ENCODE measurements at regions not wholly inside any gene's neighbourhood (a gene's known extent, or its start where the extent isn't known, plus 50 kb on each side); places are given as distances from the start of the nearest gene placed in this dataset.

DNA sequence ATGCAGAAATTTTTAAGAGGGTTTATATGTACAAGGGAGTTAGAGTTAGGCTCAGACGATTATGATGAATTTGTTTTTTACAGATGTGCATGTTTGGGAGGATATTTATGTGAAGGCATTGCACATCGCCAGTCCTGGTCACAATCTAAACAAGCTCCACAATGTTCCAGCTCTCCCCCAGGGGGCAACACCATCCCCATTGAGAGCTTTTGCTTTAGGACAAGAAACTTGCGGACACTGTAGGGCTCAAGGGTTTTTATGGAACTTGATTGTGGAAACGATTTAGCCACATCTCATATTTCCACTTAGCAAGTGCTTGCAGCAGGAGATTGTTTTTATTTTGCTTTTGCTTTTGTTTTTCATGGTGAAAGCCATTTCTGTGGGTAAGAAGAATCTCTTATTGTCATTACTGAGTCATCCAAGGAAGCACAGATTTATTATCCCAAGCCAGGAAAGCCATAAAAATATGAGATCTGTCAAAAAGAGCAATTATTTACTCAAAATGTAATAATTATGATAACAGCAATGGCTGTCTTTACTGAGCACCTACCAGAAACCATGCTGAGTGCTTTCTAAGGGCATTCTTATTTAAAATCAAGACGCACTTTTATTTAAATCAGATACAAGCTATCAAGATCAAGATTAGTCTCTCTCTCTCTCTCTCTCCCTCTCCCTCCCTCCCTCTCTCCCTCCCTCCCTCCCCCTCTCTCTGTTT, 276.7 kb upstream of the SRRM4 start:
- TF ChIP-seq, protein P1, sequence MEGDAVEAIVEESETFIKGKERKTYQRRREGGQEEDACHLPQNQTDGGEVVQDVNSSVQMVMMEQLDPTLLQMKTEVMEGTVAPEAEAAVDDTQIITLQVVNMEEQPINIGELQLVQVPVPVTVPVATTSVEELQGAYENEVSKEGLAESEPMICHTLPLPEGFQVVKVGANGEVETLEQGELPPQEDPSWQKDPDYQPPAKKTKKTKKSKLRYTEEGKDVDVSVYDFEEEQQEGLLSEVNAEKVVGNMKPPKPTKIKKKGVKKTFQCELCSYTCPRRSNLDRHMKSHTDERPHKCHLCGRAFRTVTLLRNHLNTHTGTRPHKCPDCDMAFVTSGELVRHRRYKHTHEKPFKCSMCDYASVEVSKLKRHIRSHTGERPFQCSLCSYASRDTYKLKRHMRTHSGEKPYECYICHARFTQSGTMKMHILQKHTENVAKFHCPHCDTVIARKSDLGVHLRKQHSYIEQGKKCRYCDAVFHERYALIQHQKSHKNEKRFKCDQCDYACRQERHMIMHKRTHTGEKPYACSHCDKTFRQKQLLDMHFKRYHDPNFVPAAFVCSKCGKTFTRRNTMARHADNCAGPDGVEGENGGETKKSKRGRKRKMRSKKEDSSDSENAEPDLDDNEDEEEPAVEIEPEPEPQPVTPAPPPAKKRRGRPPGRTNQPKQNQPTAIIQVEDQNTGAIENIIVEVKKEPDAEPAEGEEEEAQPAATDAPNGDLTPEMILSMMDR (conservative IDR thresholded peaks at IDR 0.05; ENCODE audit: low read length), result no peak
- no peak overlapping the region for H3K4me3 ChIP-seq (ENCODE audit: low read length)
- no peak for DNase-seq (ENCODE audit: low read depth)

DNA sequence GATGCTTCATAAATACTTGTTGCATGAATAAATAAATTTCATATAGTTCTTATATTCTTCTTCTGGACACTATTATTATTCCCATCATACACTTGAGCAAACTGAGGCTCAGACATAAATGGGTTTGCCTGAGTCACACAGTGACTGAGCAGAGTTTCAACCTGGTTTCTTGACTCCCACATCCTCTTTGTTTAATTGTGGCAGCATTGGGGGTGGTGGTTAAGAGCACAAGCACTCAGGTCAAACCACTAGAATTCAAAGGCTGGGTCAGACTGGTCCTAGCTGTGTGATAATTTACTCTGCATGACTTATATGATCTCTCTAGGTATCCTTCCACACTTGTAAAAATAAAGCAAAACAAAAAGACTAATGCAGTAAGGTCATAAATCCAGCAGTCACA, 274.9 kb upstream of the SRRM4 start:
- H3K4me3 ChIP-seq (ENCODE audit: low read length), result no peak overlapping the region
- TF ChIP-seq, protein P1 (conservative IDR thresholded peaks at IDR 0.05; ENCODE audit: low read length), result no peak
- no peak for DNase-seq (ENCODE audit: low read depth)

DNA sequence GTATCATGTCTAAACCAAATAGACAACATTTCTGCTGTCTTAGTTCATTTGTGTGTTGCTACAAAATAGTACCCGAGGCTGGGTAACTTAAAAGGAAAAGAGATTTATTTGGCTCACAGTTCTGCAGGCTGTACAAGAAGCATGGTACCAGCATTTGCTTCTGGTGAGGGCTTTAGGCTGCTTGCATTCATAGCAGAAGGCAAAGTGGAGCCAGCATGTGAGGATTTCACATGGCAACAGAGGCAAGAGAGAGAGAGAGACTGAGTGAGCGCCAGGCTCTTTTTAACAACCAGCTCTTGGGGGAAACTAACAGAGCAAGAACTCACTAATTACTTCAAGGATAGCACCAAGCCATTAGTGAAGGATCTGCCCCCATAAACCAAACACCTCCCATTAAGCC, 271.4 kb upstream of the SRRM4 start:
- H3K4me3 ChIP-seq (ENCODE audit: low read length), result no peak overlapping the region
- no peak for DNase-seq (ENCODE audit: low read depth)
- TF ChIP-seq, protein P1 (conservative IDR thresholded peaks at IDR 0.05; ENCODE audit: low read length), result no peak

DNA sequence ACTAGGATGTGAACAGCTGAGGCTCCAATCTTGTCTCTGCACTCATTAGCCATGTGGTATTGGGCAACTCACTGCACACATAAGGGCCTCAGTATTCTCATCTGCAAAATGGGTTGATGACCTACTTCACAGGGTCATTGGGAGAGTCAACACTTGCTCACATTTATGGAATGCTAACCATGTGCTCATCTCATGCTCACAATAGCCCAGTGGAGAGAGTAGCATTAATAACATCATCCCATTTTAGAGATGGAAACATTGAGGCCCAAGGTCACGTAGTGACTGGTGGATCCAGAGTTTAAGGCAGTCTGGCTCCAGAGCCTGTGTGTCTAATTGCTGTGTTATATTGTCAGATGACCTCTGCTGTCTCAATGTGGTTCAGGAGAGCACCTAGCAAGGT, 270.2 kb upstream of the SRRM4 start:
- no peak for DNase-seq (ENCODE audit: low read depth)
- TF ChIP-seq, protein P1 (conservative IDR thresholded peaks at IDR 0.05; ENCODE audit: low read length), result no peak
- no peak overlapping the region for H3K4me3 ChIP-seq (ENCODE audit: low read length)

DNA sequence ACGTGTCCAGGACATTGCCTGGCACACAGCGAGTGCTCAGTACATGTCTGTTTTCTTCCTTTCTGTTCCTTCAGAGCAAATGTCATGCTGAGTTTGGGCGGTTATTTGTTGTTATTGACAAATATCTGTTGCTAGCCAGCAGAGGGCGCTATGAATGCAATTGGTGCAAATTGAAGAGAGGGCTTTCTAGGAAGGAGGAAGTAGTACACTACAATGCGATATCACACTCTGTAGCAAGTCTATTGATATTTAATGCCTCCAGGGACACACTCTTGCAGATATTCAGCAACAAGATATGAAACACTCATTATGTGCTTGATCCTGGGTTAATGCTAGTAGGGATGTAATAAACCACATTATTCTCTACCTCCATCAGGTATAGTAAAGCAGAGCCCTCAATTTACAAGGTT, 267.3 kb upstream of the SRRM4 start:
- H3K4me3 ChIP-seq (ENCODE audit: low read length), result no peak overlapping the region
- no peak for DNase-seq (ENCODE audit: low read depth)
- TF ChIP-seq, protein P1 (conservative IDR thresholded peaks at IDR 0.05; ENCODE audit: low read length), result 0 out of 2 replicates have a peak, but pooled peaks have one; percentile 4

DNA sequence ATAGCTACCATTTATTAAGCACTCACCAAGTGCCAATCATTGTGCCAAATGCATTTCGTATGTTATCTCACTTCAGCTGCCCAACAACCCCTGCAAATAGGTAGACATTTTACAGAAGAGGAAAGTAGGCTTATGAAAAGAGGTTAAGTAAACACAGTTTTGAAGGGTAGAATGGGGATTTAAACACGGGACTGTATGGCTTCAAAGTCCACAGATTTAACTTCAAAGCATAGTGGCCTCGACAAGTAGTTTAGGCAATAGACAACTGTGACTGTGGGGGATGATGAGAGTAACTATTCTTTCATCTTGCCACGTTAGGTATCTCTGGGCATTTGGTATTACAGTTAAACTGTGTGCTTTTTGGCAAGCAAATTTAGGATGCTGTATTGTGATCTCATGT, 266.8 kb upstream of the SRRM4 start:
- no peak overlapping the region for H3K4me3 ChIP-seq (ENCODE audit: low read length)
- TF ChIP-seq, protein P1 (conservative IDR thresholded peaks at IDR 0.05; ENCODE audit: low read length), result no peak
- no peak for DNase-seq (ENCODE audit: low read depth)

DNA sequence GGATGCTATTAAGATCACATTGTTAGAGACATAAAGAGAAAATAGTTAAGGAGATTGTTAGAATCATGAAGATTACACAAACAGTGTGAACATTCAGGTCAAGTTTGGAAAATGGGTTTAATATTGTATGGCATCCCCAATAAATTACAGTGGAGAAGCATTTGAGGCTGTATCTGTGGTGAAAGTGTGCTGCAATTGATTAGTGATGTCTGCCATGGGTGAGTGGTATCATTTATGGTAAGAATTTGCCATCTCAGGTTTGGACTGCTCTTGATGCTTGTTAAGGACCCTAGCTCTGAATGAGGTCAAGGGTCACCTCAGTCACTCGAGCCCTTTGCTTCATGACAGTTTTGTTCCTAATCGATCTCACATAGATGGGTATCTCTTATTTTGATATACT, 265.7 kb upstream of the SRRM4 start:
- DNase-seq (ENCODE audit: low read depth), result no peak
- no peak overlapping the region for H3K4me3 ChIP-seq (ENCODE audit: low read length)
- TF ChIP-seq, protein P1 (conservative IDR thresholded peaks at IDR 0.05; ENCODE audit: low read length), result no peak

Data from AG10803 (cell line).